ENCODE measurements at regions not wholly inside any gene's neighbourhood (a gene's known extent, or its start where the extent isn't known, plus 50 kb on each side); places are given as distances from the start of the nearest gene placed in this dataset.

DNA sequence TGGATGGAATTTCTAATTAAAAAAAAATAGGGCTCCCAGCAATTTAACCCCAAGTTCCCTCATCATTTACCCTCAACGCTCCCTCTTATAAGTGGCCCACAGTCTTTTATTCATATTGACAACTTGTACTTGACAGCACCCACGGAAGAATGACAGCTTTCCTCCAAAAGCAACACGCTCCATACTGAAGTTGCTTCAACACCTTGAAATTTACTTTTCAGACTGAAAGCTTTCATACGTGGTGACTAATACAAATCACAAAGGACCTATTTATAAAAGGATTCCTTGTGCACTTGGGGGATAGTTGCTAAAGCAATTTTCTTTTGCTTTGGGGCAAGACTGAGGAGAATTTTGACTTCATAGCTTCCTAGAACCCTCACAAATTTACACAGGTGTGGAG is 1629.4 kb upstream of the SEL1L start:
- 67 to 73% methylated on average over 4 of the region's 4 CpGs for WGBS, 2 donors
- Histone ChIP-seq H3K27ac (ENCODE audit: low read depth in 1 of 2, low read length in 1 of 2) (no peak overlapping the region), H3K4me3 (no peak overlapping the region), H3K27me3 (ENCODE audit: control insufficient read depth in 3 of 3, insufficient read depth in 3 of 3, low read length in 2 of 3) (no peaks in the 10 kb centered on the region), H3K4me1 (ENCODE audit: control insufficient read depth in 5 of 5, insufficient read depth in 5 of 5, low read length in 5 of 5) (peaks cover 0 to 6% (median 0%) of the 10 kb centered on the region in 5 donors), H3K36me3 (ENCODE audit: control insufficient read depth in 4 of 4, insufficient read depth in 4 of 4, low read length in 4 of 4) (no peaks in the 10 kb centered on the region), H3K9ac (ENCODE audit: insufficient read depth in 1 of 2, low read length in 2 of 2) (no peak overlapping the region), H3K9me3 (ENCODE audit: control insufficient read depth in 4 of 4, insufficient read depth in 3 of 4, low read length in 3 of 4) (no peaks in the 10 kb centered on the region)
- ATAC-seq (ENCODE audit: insufficient read depth, low FRiP score) (no peak), DNase-seq (no peak)
- TF ChIP-seq, protein P1, sequence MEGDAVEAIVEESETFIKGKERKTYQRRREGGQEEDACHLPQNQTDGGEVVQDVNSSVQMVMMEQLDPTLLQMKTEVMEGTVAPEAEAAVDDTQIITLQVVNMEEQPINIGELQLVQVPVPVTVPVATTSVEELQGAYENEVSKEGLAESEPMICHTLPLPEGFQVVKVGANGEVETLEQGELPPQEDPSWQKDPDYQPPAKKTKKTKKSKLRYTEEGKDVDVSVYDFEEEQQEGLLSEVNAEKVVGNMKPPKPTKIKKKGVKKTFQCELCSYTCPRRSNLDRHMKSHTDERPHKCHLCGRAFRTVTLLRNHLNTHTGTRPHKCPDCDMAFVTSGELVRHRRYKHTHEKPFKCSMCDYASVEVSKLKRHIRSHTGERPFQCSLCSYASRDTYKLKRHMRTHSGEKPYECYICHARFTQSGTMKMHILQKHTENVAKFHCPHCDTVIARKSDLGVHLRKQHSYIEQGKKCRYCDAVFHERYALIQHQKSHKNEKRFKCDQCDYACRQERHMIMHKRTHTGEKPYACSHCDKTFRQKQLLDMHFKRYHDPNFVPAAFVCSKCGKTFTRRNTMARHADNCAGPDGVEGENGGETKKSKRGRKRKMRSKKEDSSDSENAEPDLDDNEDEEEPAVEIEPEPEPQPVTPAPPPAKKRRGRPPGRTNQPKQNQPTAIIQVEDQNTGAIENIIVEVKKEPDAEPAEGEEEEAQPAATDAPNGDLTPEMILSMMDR (IDR thresholded peaks at IDR 0.05; ENCODE audit: control extremely low read depth, extremely low read depth): no peak

DNA sequence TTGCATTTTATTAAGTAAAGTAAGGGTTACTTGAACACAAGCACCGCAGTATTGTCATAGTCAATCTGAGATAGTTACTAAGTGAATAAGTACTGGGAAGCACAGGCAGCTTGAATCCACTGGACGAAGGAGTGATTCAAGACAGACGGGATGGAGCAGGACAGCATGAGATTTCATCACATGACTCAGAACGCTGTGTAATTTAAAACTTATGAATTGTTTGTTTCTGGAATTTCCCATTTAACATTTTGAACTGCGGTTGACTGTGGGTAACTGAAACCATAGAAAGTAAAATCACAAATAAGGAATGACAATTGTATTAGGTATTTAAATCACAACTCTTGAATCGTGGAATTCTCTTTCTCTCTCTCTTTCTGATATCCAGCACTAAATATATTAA is 1630.4 kb upstream of the SEL1L start:
- Histone ChIP-seq H3K27me3 (ENCODE audit: control insufficient read depth in 3 of 3, insufficient read depth in 3 of 3, low read length in 2 of 3) (no peaks in the 10 kb centered on the region), H3K9me3 (ENCODE audit: control insufficient read depth in 4 of 4, insufficient read depth in 3 of 4, low read length in 3 of 4) (no peaks in the 10 kb centered on the region), H3K4me3 (no peak overlapping the region), H3K9ac (ENCODE audit: insufficient read depth in 1 of 2, low read length in 2 of 2) (no peak overlapping the region), H3K27ac (ENCODE audit: low read depth in 1 of 2, low read length in 1 of 2) (no peak overlapping the region), H3K36me3 (ENCODE audit: control insufficient read depth in 4 of 4, insufficient read depth in 4 of 4, low read length in 4 of 4) (no peaks in the 10 kb centered on the region), H3K4me1 (ENCODE audit: control insufficient read depth in 5 of 5, insufficient read depth in 5 of 5, low read length in 5 of 5) (peaks cover 0 to 6% (median 0%) of the 10 kb centered on the region in 5 donors)
- TF ChIP-seq, protein P1 (IDR thresholded peaks at IDR 0.05; ENCODE audit: control extremely low read depth, extremely low read depth): no peak
- no peak for DNase-seq
- no peak for ATAC-seq (ENCODE audit: insufficient read depth, low FRiP score)
- WGBS, 2 donors: 75 to 84% methylated on average over 6 of the region's 6 CpGs

DNA sequence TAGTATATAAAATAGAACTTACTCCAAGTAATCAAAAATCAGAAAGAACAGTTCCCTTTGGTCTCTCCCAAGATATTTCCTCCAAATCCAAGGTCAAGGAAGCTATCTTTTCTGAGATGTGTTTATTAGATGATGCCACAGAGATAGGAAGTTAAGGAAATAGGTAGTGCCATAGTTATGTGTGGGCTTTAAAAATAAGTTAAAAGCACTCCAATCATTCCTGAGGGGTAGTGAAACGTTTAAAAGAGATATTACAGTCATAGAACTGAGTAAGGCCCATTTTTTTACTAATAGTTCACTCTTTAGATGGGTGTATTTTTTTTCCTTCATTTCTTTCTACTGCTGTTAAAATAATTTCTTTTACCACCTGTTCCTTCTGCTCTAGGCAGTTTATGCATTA is 1630.9 kb upstream of the SEL1L start:
- Histone ChIP-seq H3K9ac (ENCODE audit: insufficient read depth in 1 of 2, low read length in 2 of 2) (no peak overlapping the region), H3K27me3 (ENCODE audit: control insufficient read depth in 3 of 3, insufficient read depth in 3 of 3, low read length in 2 of 3) (no peaks in the 10 kb centered on the region), H3K9me3 (ENCODE audit: control insufficient read depth in 4 of 4, insufficient read depth in 3 of 4, low read length in 3 of 4) (no peaks in the 10 kb centered on the region), H3K27ac (ENCODE audit: low read depth in 1 of 2, low read length in 1 of 2) (no peak overlapping the region), H3K4me3 (no peak overlapping the region), H3K36me3 (ENCODE audit: control insufficient read depth in 4 of 4, insufficient read depth in 4 of 4, low read length in 4 of 4) (no peaks in the 10 kb centered on the region), H3K4me1 (ENCODE audit: control insufficient read depth in 5 of 5, insufficient read depth in 5 of 5, low read length in 5 of 5) (peaks cover 0 to 6% (median 0%) of the 10 kb centered on the region in 5 donors)
- WGBS, 2 donors: 47 to 73% methylated on average over 1 of the region's 1 CpG
- TF ChIP-seq, protein P1 (IDR thresholded peaks at IDR 0.05; ENCODE audit: control extremely low read depth, extremely low read depth): no peak
- ATAC-seq (ENCODE audit: insufficient read depth, low FRiP score) (no peak), DNase-seq (no peak)

DNA sequence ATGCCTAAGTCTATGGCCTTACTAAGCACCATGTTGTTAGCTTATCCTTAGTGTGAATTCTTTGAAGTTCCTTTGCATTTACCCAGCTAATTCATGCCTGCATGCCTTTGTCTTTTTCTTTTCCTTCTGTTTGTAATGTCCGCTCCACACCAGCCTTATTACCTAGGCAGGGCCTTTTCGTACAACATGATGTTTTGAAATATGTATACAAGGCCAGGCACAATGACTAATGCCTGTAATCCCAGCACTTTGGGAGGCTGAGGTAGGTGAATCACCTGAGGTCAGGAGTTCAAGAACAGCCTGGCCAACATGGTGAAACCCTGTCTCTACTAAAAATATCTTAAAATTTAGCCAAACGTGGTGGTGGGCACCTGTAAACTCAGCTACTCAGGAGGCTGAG is 1636.5 kb upstream of the SEL1L start:
- Histone ChIP-seq H3K4me1 (ENCODE audit: control insufficient read depth in 5 of 5, insufficient read depth in 5 of 5, low read length in 5 of 5) (no peaks in the 10 kb centered on the region), H3K9ac (ENCODE audit: insufficient read depth in 1 of 2, low read length in 2 of 2) (no peak overlapping the region), H3K36me3 (ENCODE audit: control insufficient read depth in 4 of 4, insufficient read depth in 4 of 4, low read length in 4 of 4) (no peaks in the 10 kb centered on the region), H3K9me3 (ENCODE audit: control insufficient read depth in 4 of 4, insufficient read depth in 3 of 4, low read length in 3 of 4) (no peaks in the 10 kb centered on the region), H3K27me3 (ENCODE audit: control insufficient read depth in 3 of 3, insufficient read depth in 3 of 3, low read length in 2 of 3) (no peaks in the 10 kb centered on the region), H3K4me3 (no peak overlapping the region), H3K27ac (ENCODE audit: low read depth in 1 of 2, low read length in 1 of 2) (no peak overlapping the region)
- ATAC-seq (ENCODE audit: insufficient read depth, low FRiP score) (no peak), DNase-seq (no peak)
- TF ChIP-seq, protein P1 (IDR thresholded peaks at IDR 0.05; ENCODE audit: control extremely low read depth, extremely low read depth): no peak
- WGBS, 2 donors: 70 to 88% methylated on average over 3 of the region's 3 CpGs
